ENCODE measurements at regions not wholly inside any gene's neighbourhood (a gene's known extent, or its start where the extent isn't known, plus 50 kb on each side); places are given as distances from the start of the nearest gene placed in this dataset.

DNA sequence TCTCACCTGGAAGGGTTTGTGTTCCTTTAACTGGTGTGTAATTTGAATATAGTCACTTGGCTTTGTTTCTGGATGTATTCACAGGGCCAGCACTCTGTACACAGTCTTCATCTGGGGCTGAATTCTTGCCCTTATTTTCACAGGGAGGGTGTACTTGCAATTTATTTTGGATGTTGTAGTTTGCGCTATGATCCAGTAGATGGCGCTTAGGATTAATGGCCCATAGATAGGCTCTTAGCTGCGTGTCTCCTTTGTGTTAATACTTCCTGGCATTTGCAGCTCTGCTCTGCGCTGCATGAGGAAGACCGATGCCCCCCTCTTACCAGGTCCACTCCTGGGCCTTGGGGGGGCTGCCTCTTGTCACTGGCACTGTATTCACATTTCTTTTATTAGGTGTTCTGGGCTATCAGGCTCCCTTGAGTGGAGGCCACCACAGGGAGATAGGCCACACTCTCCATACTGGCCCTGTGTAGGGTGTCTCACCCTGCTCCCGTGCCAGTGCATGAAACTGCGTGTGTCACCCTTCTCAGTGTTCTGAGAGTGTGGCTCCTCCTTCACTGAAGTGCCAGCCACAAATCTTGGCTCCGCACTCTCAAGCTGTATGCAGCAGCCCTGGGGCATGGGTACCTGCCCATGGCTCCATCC is 562.2 kb downstream of the ZIC3 start:
- no peak overlapping the region for H3K9ac ChIP-seq (ENCODE audit: low read depth, low read length, poor library complexity, severe bottlenecking)
- H2AFZ ChIP-seq (ENCODE audit: low read length), result peak overlapping the region; percentile 81; the same call in 1 of the 2 replicates
- H3K4me1 ChIP-seq (ENCODE audit: insufficient read depth, low read length, poor library complexity, severe bottlenecking), result no peaks in the 10 kb centered on the region

DNA sequence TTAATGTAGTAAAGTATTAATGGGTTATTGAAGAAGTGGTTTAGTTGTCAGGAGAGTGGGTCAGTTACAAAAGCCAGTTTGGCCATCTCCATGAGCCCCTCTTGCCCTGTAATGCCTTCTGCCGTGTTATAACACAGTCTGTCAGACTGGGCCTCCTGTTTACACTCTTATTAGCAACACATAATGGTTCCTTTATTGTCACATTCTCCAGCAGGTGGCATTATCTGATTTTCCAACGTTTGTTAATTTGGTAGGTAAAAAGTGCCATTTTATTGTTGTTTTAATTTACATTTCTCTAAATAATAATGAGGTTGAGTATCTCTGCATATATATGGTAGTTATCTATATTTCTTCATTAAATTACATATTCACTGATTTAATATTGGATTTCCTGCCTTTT is 560.8 kb downstream of the FGF13 start:
- Histone ChIP-seq H3K9ac (ENCODE audit: low read depth, low read length, poor library complexity, severe bottlenecking) (no peak overlapping the region), H3K4me1 (ENCODE audit: insufficient read depth, low read length, poor library complexity, severe bottlenecking) (no peaks in the 10 kb centered on the region), H4K20me1 (ENCODE audit: insufficient read depth, low read length, poor library complexity, severe bottlenecking) (no peaks in the 10 kb centered on the region), H3K9me3 (ENCODE audit: insufficient read depth, low read depth, low read length) (no peaks in the 10 kb centered on the region), H3K79me2 (ENCODE audit: insufficient read depth, low read length) (no peaks in the 10 kb centered on the region), H3K36me3 (ENCODE audit: insufficient read depth, low read length) (no peaks in the 10 kb centered on the region), H3K4me3 (ENCODE audit: low read length, poor library complexity, severe bottlenecking) (no peak overlapping the region), H3K27me3 (ENCODE audit: insufficient read depth, low read length, poor library complexity, severe bottlenecking) (no peaks in the 10 kb centered on the region), H3K4me2 (ENCODE audit: low read depth, low read length, poor library complexity, severe bottlenecking) (no peak overlapping the region), H3K9me2 (replicated peaks; ENCODE audit: low read depth, low read length) (no peaks in the 10 kb centered on the region), H3F3A (ENCODE audit: low read depth) (no peaks in the 10 kb centered on the region), H2AFZ (ENCODE audit: low read length) (no peak overlapping the region)
- TF ChIP-seq, protein P1, sequence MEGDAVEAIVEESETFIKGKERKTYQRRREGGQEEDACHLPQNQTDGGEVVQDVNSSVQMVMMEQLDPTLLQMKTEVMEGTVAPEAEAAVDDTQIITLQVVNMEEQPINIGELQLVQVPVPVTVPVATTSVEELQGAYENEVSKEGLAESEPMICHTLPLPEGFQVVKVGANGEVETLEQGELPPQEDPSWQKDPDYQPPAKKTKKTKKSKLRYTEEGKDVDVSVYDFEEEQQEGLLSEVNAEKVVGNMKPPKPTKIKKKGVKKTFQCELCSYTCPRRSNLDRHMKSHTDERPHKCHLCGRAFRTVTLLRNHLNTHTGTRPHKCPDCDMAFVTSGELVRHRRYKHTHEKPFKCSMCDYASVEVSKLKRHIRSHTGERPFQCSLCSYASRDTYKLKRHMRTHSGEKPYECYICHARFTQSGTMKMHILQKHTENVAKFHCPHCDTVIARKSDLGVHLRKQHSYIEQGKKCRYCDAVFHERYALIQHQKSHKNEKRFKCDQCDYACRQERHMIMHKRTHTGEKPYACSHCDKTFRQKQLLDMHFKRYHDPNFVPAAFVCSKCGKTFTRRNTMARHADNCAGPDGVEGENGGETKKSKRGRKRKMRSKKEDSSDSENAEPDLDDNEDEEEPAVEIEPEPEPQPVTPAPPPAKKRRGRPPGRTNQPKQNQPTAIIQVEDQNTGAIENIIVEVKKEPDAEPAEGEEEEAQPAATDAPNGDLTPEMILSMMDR (conservative IDR thresholded peaks at IDR 0.05; ENCODE audit: low read length), result peak; percentile 35
- TF ChIP-seq EZH2phosphoT487 (IDR thresholded peaks at IDR 0.05; ENCODE audit: borderline replicate concordance), result no peak

More for the DNA sequence above, 562.2 kb downstream of the ZIC3 start:
- Histone ChIP-seq H3F3A (ENCODE audit: low read depth) (no peaks in the 10 kb centered on the region), H3K27me3 (ENCODE audit: insufficient read depth, low read length, poor library complexity, severe bottlenecking) (no peaks in the 10 kb centered on the region), H3K36me3 (ENCODE audit: insufficient read depth, low read length) (no peaks in the 10 kb centered on the region), H3K4me3 (ENCODE audit: low read length, poor library complexity, severe bottlenecking) (no peak overlapping the region), H3K79me2 (ENCODE audit: insufficient read depth, low read length) (no peaks in the 10 kb centered on the region), H3K9me2 (replicated peaks; ENCODE audit: low read depth, low read length) (no peaks in the 10 kb centered on the region), H4K20me1 (ENCODE audit: insufficient read depth, low read length, poor library complexity, severe bottlenecking) (no peaks in the 10 kb centered on the region), H3K9me3 (ENCODE audit: insufficient read depth, low read depth, low read length) (no peaks in the 10 kb centered on the region), H3K4me2 (ENCODE audit: low read depth, low read length, poor library complexity, severe bottlenecking) (no peak overlapping the region)
- no peak for TF ChIP-seq EZH2phosphoT487 (IDR thresholded peaks at IDR 0.05; ENCODE audit: borderline replicate concordance)
- TF ChIP-seq, protein P1 (conservative IDR thresholded peaks at IDR 0.05; ENCODE audit: low read length), result peak; percentile 61

DNA sequence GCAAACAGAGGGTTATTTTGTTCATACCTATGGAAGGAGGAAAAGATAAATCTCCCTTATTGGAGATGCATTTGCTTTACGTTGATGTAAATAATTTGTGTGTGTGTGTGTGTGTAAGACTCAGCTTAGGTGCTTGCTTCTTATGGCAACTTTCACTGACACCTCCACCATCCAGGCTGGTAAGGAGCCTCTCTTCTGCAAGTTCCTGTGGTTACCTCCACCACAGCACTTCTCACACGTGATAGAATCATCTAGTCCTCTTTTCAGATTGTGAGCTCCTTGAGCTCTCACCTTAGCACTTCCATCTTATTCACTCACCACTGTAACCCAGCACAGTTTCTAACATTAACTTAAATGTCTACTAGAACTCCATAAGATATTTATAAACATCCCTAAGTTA is 553.7 kb downstream of the FGF13 start:
- TF ChIP-seq, protein P1 (conservative IDR thresholded peaks at IDR 0.05; ENCODE audit: low read length), result no peak
- no peak overlapping the region for H3K4me3 ChIP-seq (ENCODE audit: low read length, poor library complexity, severe bottlenecking)

More for the DNA sequence above, 553.7 kb downstream of the FGF13 start:
- H3K79me2 ChIP-seq (ENCODE audit: insufficient read depth, low read length), result no peaks in the 10 kb centered on the region
- H3K9ac ChIP-seq (ENCODE audit: low read depth, low read length, poor library complexity, severe bottlenecking), result no peak overlapping the region
- no peaks in the 10 kb centered on the region for H3K27me3 ChIP-seq (ENCODE audit: insufficient read depth, low read length, poor library complexity, severe bottlenecking)
- no peak overlapping the region for H2AFZ ChIP-seq (ENCODE audit: low read length)
- no peaks in the 10 kb centered on the region for H4K20me1 ChIP-seq (ENCODE audit: insufficient read depth, low read length, poor library complexity, severe bottlenecking)
- H3K4me1 ChIP-seq (ENCODE audit: insufficient read depth, low read length, poor library complexity, severe bottlenecking), result no peaks in the 10 kb centered on the region
- no peak overlapping the region for H3K4me2 ChIP-seq (ENCODE audit: low read depth, low read length, poor library complexity, severe bottlenecking)
- no peaks in the 10 kb centered on the region for H3F3A ChIP-seq (ENCODE audit: low read depth)
- no peaks in the 10 kb centered on the region for H3K9me2 ChIP-seq (replicated peaks; ENCODE audit: low read depth, low read length)
- no peaks in the 10 kb centered on the region for H3K36me3 ChIP-seq (ENCODE audit: insufficient read depth, low read length)
- no peaks in the 10 kb centered on the region for H3K9me3 ChIP-seq (ENCODE audit: insufficient read depth, low read depth, low read length)
